ENCODE measurements at regions not wholly inside any gene's neighbourhood (a gene's known extent, or its start where the extent isn't known, plus 50 kb on each side); places are given as distances from the start of the nearest gene placed in this dataset.

DNA sequence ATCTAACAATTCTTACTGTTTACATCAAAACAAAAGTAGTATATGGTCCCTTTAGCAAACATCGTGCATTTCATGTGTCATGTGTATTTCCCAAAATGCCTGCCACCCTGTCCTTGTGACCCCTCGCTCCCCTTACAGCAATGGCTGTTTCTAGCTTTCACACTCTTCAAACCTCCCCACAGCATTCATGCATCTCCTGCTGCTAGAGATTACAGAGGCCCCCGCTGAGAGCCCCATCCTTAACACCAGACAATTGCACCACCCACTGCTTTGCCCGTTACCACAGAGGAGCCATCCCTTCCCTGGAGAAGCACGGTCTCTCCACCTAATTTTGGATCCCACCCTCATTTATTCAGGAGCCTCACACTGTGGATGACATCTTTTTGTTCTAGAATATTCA is 149.7 kb upstream of the IRX4 start:
- CTCF ChIA-PET = interaction anchor here (2.0 kb wide), 1 partner anchor 10 kb away, joined by 9 read pairs; no protein-coding TSS in a partner anchor
- POLR2A ChIA-PET = no interaction called here
- TF ChIP-seq, protein P1, sequence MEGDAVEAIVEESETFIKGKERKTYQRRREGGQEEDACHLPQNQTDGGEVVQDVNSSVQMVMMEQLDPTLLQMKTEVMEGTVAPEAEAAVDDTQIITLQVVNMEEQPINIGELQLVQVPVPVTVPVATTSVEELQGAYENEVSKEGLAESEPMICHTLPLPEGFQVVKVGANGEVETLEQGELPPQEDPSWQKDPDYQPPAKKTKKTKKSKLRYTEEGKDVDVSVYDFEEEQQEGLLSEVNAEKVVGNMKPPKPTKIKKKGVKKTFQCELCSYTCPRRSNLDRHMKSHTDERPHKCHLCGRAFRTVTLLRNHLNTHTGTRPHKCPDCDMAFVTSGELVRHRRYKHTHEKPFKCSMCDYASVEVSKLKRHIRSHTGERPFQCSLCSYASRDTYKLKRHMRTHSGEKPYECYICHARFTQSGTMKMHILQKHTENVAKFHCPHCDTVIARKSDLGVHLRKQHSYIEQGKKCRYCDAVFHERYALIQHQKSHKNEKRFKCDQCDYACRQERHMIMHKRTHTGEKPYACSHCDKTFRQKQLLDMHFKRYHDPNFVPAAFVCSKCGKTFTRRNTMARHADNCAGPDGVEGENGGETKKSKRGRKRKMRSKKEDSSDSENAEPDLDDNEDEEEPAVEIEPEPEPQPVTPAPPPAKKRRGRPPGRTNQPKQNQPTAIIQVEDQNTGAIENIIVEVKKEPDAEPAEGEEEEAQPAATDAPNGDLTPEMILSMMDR (IDR thresholded peaks at IDR 0.05; ENCODE audit: control extremely low read depth, extremely low read depth, low read depth, missing control alignments) = no peak
- DNase-seq (ENCODE audit: extremely low spot score) = no peak

DNA sequence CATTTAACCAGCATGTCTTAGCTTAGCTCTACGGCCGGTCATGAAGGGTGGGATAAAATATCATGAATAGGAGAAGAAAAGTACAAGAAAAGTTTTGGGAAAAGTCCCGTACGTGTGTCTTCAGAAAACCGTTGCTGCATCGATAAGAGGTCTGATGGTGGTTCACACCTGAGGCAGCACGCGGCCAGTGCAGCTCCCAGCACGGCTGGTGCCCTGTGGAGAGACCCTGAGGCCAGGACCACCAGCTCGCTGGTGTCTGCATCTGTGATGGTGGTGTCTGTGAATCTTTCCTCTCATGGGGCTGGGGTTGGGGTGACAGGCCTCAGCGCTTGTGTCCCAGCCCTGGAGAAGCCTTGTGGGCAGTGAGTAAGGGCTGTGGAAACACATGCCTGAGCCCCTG is 148.9 kb upstream of the IRX4 start:
- no peak for DNase-seq (ENCODE audit: extremely low spot score)
- ChIA-PET POLR2A (no interaction called here), CTCF (no interaction called here)
- TF ChIP-seq, protein P1 (IDR thresholded peaks at IDR 0.05; ENCODE audit: control extremely low read depth, extremely low read depth, low read depth, missing control alignments) = no peak

DNA sequence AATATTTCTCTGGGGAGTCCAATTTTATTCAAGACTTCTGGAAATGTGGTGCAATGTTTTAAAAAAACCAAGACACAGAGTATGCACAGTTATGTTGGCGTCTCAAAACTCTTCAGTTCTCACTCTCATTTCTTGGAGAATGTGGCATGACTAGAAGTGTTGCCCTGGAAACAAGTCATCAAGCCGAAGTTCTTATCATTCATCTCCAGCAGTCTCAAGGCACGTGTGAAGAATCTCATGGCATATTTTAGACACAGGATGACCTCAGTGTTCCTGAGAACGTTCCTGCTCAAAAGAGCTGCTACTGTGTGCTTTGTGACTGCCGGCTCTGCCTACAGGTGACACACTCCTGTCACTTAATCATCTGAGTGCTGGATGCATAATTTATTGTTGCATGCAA is 147.4 kb upstream of the IRX4 start:
- TF ChIP-seq, protein P1 (IDR thresholded peaks at IDR 0.05; ENCODE audit: control extremely low read depth, extremely low read depth, low read depth, missing control alignments) = no peak
- POLR2A ChIA-PET = no interaction called here
- DNase-seq (ENCODE audit: extremely low spot score) = no peak
- CTCF ChIA-PET = interaction anchor here (1.5 kb wide), 1 partner anchor 9 kb away, joined by 5 read pairs; no protein-coding TSS in a partner anchor

DNA sequence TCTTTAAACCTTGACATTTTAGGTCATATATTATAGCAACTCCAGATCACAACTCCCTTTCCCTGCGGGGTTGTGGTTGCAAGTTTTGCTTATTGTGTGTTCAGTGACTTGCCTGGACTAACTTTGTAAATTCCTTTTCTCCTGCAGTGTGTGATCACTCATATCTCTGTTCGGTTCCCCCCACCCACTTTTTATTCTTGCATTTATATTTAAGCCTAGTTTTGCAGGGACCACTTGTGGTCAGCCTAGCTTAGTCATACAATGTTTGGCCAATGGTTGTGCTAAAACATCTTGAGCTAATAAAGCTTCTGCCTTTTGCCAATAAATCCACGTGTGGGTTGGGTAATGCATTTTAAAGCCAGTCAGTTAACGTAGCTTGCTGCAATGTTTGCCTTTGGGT is 146.5 kb upstream of the IRX4 start:
- TF ChIP-seq, protein P1 (IDR thresholded peaks at IDR 0.05; ENCODE audit: control extremely low read depth, extremely low read depth, low read depth, missing control alignments) = no peak
- no peak for DNase-seq (ENCODE audit: extremely low spot score)
- CTCF ChIA-PET = interaction anchor here (1.5 kb wide), 1 partner anchor 10 kb away, joined by 5 read pairs; no protein-coding TSS in a partner anchor
- POLR2A ChIA-PET = no interaction called here

DNA sequence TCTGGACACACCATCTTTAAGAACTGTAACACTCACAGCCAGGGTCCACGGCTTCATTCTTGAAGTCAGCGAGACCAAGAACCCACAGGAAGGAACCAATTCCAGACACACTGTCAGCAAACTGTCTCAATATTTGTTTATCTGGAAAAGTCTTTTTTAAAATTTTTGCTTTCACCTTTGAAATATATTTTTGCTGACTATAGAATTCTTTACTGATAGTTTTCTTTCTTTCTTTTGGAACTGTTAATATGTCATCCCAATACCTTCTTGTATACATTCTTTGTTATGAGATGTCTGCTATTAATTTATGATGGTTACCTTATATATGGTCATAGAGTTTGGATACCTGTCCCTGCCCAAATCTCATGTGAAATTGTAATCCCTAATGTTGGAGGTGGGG is 145.1 kb upstream of the IRX4 start:
- CTCF ChIA-PET = interaction anchor here (1.6 kb wide), 1 partner anchor 10 kb away, joined by 6 read pairs; no protein-coding TSS in a partner anchor
- TF ChIP-seq, protein P1 (IDR thresholded peaks at IDR 0.05; ENCODE audit: control extremely low read depth, extremely low read depth, low read depth, missing control alignments) = no peak
- DNase-seq (ENCODE audit: extremely low spot score) = no peak
- POLR2A ChIA-PET = no interaction called here

DNA sequence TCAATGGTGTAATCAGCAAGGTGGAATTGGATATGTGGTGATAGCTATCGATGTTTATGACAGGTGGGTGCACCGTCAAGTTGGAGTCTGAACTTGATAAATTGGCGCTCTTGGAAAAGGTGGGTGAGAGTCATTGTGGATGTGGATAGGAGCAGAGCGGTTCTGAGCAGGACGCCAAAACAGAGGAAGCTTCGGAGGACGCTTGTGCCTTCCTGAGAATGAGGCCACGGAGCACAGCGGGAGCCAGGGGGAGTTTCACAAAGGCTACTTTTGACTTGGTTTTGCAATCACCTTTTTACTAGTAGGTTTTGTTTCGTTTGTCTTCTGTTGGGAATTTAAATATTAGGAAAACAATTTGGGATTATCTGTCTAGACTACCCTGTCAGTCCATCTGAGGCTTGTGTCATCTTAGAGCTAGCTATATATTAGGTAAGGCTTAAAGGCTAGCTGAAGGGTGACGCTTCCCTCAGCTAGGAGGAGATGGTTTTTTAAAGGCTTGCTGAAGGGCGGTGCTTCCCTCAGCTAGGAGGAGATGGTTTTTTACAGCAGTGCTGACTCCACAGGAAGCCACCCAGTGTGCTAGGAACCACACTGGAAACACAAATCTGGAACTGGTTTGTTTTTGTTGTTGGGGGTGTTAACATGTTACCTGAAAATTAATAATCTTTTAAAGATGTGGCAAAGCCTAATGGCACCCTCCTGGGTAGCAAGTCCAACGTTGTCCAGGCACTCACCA is 142.4 kb upstream of the IRX4 start:
- ChIA-PET CTCF (interaction anchor here (1.4 kb wide), 1 partner anchor 261 kb away, joined by 4 read pairs; no protein-coding TSS in a partner anchor), POLR2A (no interaction called here)
- TF ChIP-seq, protein P1 (IDR thresholded peaks at IDR 0.05; ENCODE audit: control extremely low read depth, extremely low read depth, low read depth, missing control alignments) = no peak
- DNase-seq (ENCODE audit: extremely low spot score) = no peak
